IMR-90 (cell line): ENCODE measurements at regions not wholly inside any gene's neighbourhood (a gene's known extent, or its start where the extent isn't known, plus 50 kb on each side); places are given as distances from the start of the nearest gene placed in this dataset.

ENCODE experiments used
- ATAC-seq: fragments of 200-7000 bp; cut with Tn5 transposase; 2 replicates; pipeline ENCODE4 v1.9.1; 2020; ENCODE audit warnings: low read depth, mild to moderate bottlenecking, moderate library complexity
- BruUV-seq: library from RNA; stranded (reverse); fragments of 400-500 nt; replicated peaks from 2 replicates; lab custom pipeline; 2021; lab: Mats Ljungman, UMichigan
- CTCF ChIA-PET: fragments of 300-600 bp; formaldehyde crosslinking; extraction: SDS; loops from one replicate; lab custom pipeline; 2021; ENCODE audit warnings: antibody characterized with exemption; lab: Yijun Ruan, JAX
- POLR2A ChIA-PET: fragments of 300-600 bp; sonication (Branson Sonifier 250); formaldehyde crosslinking; loops from one replicate; lab custom pipeline; 2022; ENCODE audit warnings: antibody characterized with exemption; ENCODE audit not compliant: unreplicated experiment; lab: Charles Lee
- DNase-seq: peaks from one replicate; pipeline ENCODE4 v3.0.0; 2013
- H2AFZ ChIP-seq: replicated peaks from 2 replicates; pipeline ENCODE3; 2013; ENCODE audit warnings: low read length, mild to moderate bottlenecking; ENCODE audit not compliant: poor library complexity
- H2AK5ac ChIP-seq: 2 replicates; pipeline ENCODE4 v1.6.1; 2013; ENCODE audit warnings: low read depth, low read length, inconsistent platforms
- H2AK9ac ChIP-seq: replicated peaks from 2 replicates; pipeline ENCODE3; 2013; ENCODE audit warnings: mild to moderate bottlenecking, low read depth, low read length, moderate library complexity; ENCODE audit not compliant: poor library complexity
- H2BK120ac ChIP-seq: 2 replicates; pipeline ENCODE4 v1.6.1; 2013; ENCODE audit warnings: low read depth, low read length, inconsistent platforms
- H2BK15ac ChIP-seq: 3 replicates; pipeline ENCODE4 v1.6.1; 2013; ENCODE audit warnings: low read depth, low read length, inconsistent platforms
- H2BK20ac ChIP-seq: 2 replicates; pipeline ENCODE4 v1.6.1; 2013; ENCODE audit warnings: low read depth, mild to moderate bottlenecking, inconsistent platforms, low read length, moderate library complexity
- H2BK5ac ChIP-seq: 2 replicates; pipeline ENCODE4 v1.6.1; 2013; ENCODE audit warnings: mild to moderate bottlenecking, low read depth, low read length, inconsistent platforms; ENCODE audit not compliant: poor library complexity, severe bottlenecking
- H3K14ac ChIP-seq: replicated peaks from 2 replicates; pipeline ENCODE4 v1.6.1; 2013; ENCODE audit warnings: low read depth, low read length, inconsistent platforms
- H3K18ac ChIP-seq: 2 replicates; pipeline ENCODE4 v1.6.1; 2013; ENCODE audit warnings: low read depth, low read length, control low read depth
- H3K23ac ChIP-seq: 2 replicates; pipeline ENCODE4 v1.6.1; 2013; ENCODE audit warnings: low read depth, low read length, inconsistent platforms
- H3K27ac ChIP-seq: 2 replicates; pipeline ENCODE4 v1.5.1; 2013; ENCODE audit warnings: mild to moderate bottlenecking, control low read depth, low read length; ENCODE audit not compliant: insufficient read depth
- H3K27me3 ChIP-seq: 2 replicates; pipeline ENCODE4 v1.6.1; 2013; ENCODE audit warnings: low read length; ENCODE audit not compliant: control insufficient read depth, insufficient read depth
- H3K36me3 ChIP-seq: 2 replicates; pipeline ENCODE4 v1.6.1; 2013; ENCODE audit warnings: low read length, mixed read lengths; ENCODE audit not compliant: control insufficient read depth, insufficient read depth
- H3K4ac ChIP-seq: 2 replicates; pipeline ENCODE4 v1.6.1; 2013; ENCODE audit warnings: low read depth, low read length, inconsistent platforms
- H3K4me1 ChIP-seq: 2 replicates; pipeline ENCODE4 v1.6.1; 2013; ENCODE audit warnings: low read length, mixed read lengths; ENCODE audit not compliant: control insufficient read depth, insufficient read depth
- H3K4me2 ChIP-seq: 2 replicates; pipeline ENCODE4 v1.6.1; 2013; ENCODE audit warnings: low read depth, mild to moderate bottlenecking, control low read depth, low read length, moderate library complexity
- H3K4me3 ChIP-seq: 2 replicates; pipeline ENCODE4 v1.5.1; 2013; ENCODE audit warnings: low read depth, mild to moderate bottlenecking, control low read depth, low read length, moderate library complexity; ENCODE audit not compliant: insufficient read depth
- H3K56ac ChIP-seq: 2 replicates; pipeline ENCODE4 v1.6.1; 2013; ENCODE audit warnings: low read length, inconsistent platforms; ENCODE audit not compliant: insufficient read depth; ENCODE audit errors: extremely low read depth
- H3K79me1 ChIP-seq, 2 experiments: 2 replicates each; pipeline ENCODE4 v1.6.1; 2013; ENCODE audit warnings: low read length in 2 of 2, inconsistent platforms in 1 of 2, low read depth in 1 of 2
- H3K9ac ChIP-seq: 2 replicates; pipeline ENCODE4 v1.6.1; 2013; ENCODE audit warnings: low read depth, low read length, control low read depth
- H3K9me1 ChIP-seq: 2 replicates; pipeline ENCODE4 v1.6.1; 2013; ENCODE audit warnings: low read length, inconsistent platforms; ENCODE audit not compliant: insufficient read depth
- H3K9me3 ChIP-seq: 2 replicates; pipeline ENCODE4 v1.6.1; 2013; ENCODE audit warnings: low read length; ENCODE audit not compliant: control insufficient read depth, insufficient read depth
- H4K20me1 ChIP-seq: 2 replicates; pipeline ENCODE4 v1.6.1; 2013; ENCODE audit warnings: low read length, inconsistent platforms; ENCODE audit not compliant: insufficient read depth
- H4K5ac ChIP-seq: 2 replicates; pipeline ENCODE4 v1.6.1; 2013; ENCODE audit warnings: mild to moderate bottlenecking, low read depth, low read length, control low read depth
- H4K8ac ChIP-seq, 2 experiments: 2 replicates each; pipeline ENCODE4 v1.6.1; 2013; ENCODE audit warnings: low read depth in 2 of 2, low read length in 2 of 2, control low read depth in 1 of 2, inconsistent platforms in 1 of 2
- H4K91ac ChIP-seq: 2 replicates; pipeline ENCODE4 v1.6.1; 2013; ENCODE audit warnings: low read depth, low read length, inconsistent platforms; ENCODE audit not compliant: insufficient read depth
- CEBPB ChIP-seq: IDR thresholded peaks from 2 replicates; pipeline ENCODE4 v1.6.1; 2012; ENCODE audit warnings: low read depth, low read length, improper control_type of control experiment
- CHD1 ChIP-seq: IDR thresholded peaks from 2 replicates; pipeline ENCODE4 v1.6.1; 2012; ENCODE audit warnings: low read depth, low read length, improper control_type of control experiment
- CTCF ChIP-seq: conservative IDR thresholded peaks from 2 replicates; pipeline ENCODE4 v1.5.1; 2012; ENCODE audit warnings: mild to moderate bottlenecking, low read depth, low read length, improper control_type of control experiment
- ELK1 ChIP-seq: fragments of 150-350 bp; IDR thresholded peaks from 2 replicates; pipeline ENCODE4 v1.6.1; 2016; ENCODE audit warnings: low read depth, mild to moderate bottlenecking, low read length, moderate library complexity, borderline replicate concordance
- MAZ ChIP-seq: IDR thresholded peaks from 2 replicates; pipeline ENCODE4 v1.6.1; 2012; ENCODE audit warnings: low read depth, mild to moderate bottlenecking, low read length, improper control_type of control experiment, moderate library complexity, borderline replicate concordance
- MXI1 ChIP-seq: IDR thresholded peaks from 2 replicates; pipeline ENCODE4 v1.6.1; 2012; ENCODE audit warnings: low read depth, mild to moderate bottlenecking, low read length, moderate library complexity, borderline replicate concordance
- NFE2L2 ChIP-seq: fragments of 150-350 bp; IDR thresholded peaks from 2 replicates; pipeline ENCODE4 v1.6.1; 2016; ENCODE audit warnings: low read depth, mild to moderate bottlenecking, low read length
- POLR2A ChIP-seq: IDR thresholded peaks from 2 replicates; pipeline ENCODE4 v1.6.1; 2012; ENCODE audit warnings: mild to moderate bottlenecking, low read depth, low read length
- RAD21 ChIP-seq: IDR thresholded peaks from 2 replicates; pipeline ENCODE4 v1.6.1; 2012; ENCODE audit warnings: low read length, improper control_type of control experiment
- RCOR1 ChIP-seq: IDR thresholded peaks from 2 replicates; pipeline ENCODE4 v1.6.1; 2012; ENCODE audit warnings: mild to moderate bottlenecking, low read length, improper control_type of control experiment; ENCODE audit not compliant: insufficient replicate concordance
- SMC3 ChIP-seq: fragments of 150-350 bp; IDR thresholded peaks from 2 replicates; pipeline ENCODE4 v1.6.1; 2016; ENCODE audit warnings: low read depth, mild to moderate bottlenecking, antibody characterized with exemption, low read length, moderate library complexity
- USF2 ChIP-seq: fragments of 150-350 bp; IDR thresholded peaks from 2 replicates; pipeline ENCODE4 v1.6.1; 2017; ENCODE audit warnings: mild to moderate bottlenecking, antibody characterized with exemption, low read length, low read depth
- WGBS, 2 experiments: methylation state at CpG; one replicate each; pipeline versions ENCODE4 v1.1.5 to v1.1.7; 2013; ENCODE audit warnings: missing lambda C conversion rate in 2 of 2; ENCODE audit not compliant: insufficient read length in 1 of 2; ENCODE audit errors: extremely low coverage in 2 of 2; 5-methylcytosine and 5-hydroxymethylcytosine counted together
- dilution Hi-C: fragments of 300-500 bp; cut with HindIII; formaldehyde crosslinking; loops from one replicate; pipeline ENCODE4 v1.14.3; 2018; ENCODE audit warnings: low sequenced_read_pairs; ENCODE audit not compliant: unreplicated experiment
- in situ Hi-C: fragments of 300-500 bp; cut with MboI; formaldehyde crosslinking; loops from 3 replicates; pipeline ENCODE4 v1.14.3; 2019; ENCODE audit warnings: low sequenced_read_pairs, inconsistent platforms, mixed read lengths
- intact Hi-C: fragments of 100-400 bp; cut with micrococcal nuclease; formaldehyde crosslinking; loops from 2 replicates; pipeline ENCODE4 v1.10.0; 2022

- no peak overlapping the region for H3K9ac ChIP-seq
- intact Hi-C loops: no loop called here
- no peaks in the 10 kb centered on the region for H4K20me1 ChIP-seq
- CTCF ChIA-PET: no interaction called here
- H3K4ac ChIP-seq: no peak overlapping the region
- no peak overlapping the region for H3K4me2 ChIP-seq
- H4K5ac ChIP-seq: no peak overlapping the region
- no peak overlapping the region for H2AK5ac ChIP-seq
- no peak overlapping the region for H3K27ac ChIP-seq
- TF ChIP-seq MXI1: no peak
- no peak for TF ChIP-seq POLR2A
- TF ChIP-seq RCOR1: no peak
- TF ChIP-seq ELK1: no peak
- no peak for TF ChIP-seq CHD1
- TF ChIP-seq CTCF: no peak
- TF ChIP-seq RAD21: no peak
- TF ChIP-seq MAZ: no peak
- TF ChIP-seq SMC3: no peak
- no peak for TF ChIP-seq CEBPB
- TF ChIP-seq NFE2L2: no peak
- no peak for TF ChIP-seq USF2
- WGBS, 2 experiments: 42% methylated on average over 2 of the region's 15 CpGs; no CpG with 5 or more reads in 1 of the 2 experiments
- in situ Hi-C loops: no loop called here
- no peak overlapping the region for H3K23ac ChIP-seq
- H3K4me3 ChIP-seq: no peak overlapping the region
- BruUV-seq: no TSS peak
- no peaks in the 10 kb centered on the region for H3K4me1 ChIP-seq
- H4K91ac ChIP-seq: no peak overlapping the region
- no peak for DNase-seq
- H3K9me3 ChIP-seq: peaks cover 10% of the 10 kb centered on the region
- POLR2A ChIA-PET: no interaction called here
- H3K14ac ChIP-seq: no peak overlapping the region
- ATAC-seq: no peak
- no peak overlapping the region for H2AFZ ChIP-seq
- H3K9me1 ChIP-seq: no peaks in the 10 kb centered on the region
- H3K18ac ChIP-seq: no peak overlapping the region
- H4K8ac ChIP-seq: no peak overlapping the region
- H2AK9ac ChIP-seq: no peak overlapping the region
- H2BK5ac ChIP-seq: no peak overlapping the region
- no peak overlapping the region for H2BK20ac ChIP-seq
- H3K56ac ChIP-seq: no peak overlapping the region
- no peaks in the 10 kb centered on the region for H3K36me3 ChIP-seq
- dilution Hi-C loops: no loop called here
- H3K27me3 ChIP-seq: no peaks in the 10 kb centered on the region
- H3K79me1 ChIP-seq: no peaks in the 10 kb centered on the region
- H2BK120ac ChIP-seq: no peak overlapping the region
- no peak overlapping the region for H2BK15ac ChIP-seq
Measured at GRCh38 chr15:98280284-98280975, 319.9 kb downstream of the ARRDC4 start.
